GM19468 (cell line): ENCODE measurements at regions not wholly inside any gene's neighbourhood (a gene's known extent, or its start where the extent isn't known, plus 50 kb on each side); places are given as distances from the start of the nearest gene placed in this dataset.
"Not testable (repeated sequence)": the region's sequence is repeated elsewhere in the genome, so short reads cannot be mapped to it uniquely, and the experiment has no call there.

Experiments used
- ATAC-seq: cut with Tn5 transposase; IDR thresholded peaks from one replicate; pipeline ENCODE4 v1.9.1; 2021; ENCODE audit warnings: mild to moderate bottlenecking, moderate library complexity, moderate number of reproducible peaks; ENCODE audit not compliant: unreplicated experiment; ENCODE audit errors: extremely low read depth

- ATAC-seq: no peak
These were observed 178.5 kb upstream of the P2RY1 start for GRCh38 chr3:152656214-152656971.

GRCh38 chr3:152656972-152657355, 178.0 kb upstream of the P2RY1 start:
- ATAC-seq: no peak

GRCh38 chr3:152658977-152659720, 175.8 kb upstream of the P2RY1 start:
- no peak for ATAC-seq

GRCh38 chr3:152662157-152662556, 172.8 kb upstream of the P2RY1 start:
- no peak for ATAC-seq

GRCh38 chr3:152664766-152665165, 170.2 kb upstream of the P2RY1 start:
- ATAC-seq: no peak

- ATAC-seq: no peak
These were observed 167.7 kb upstream of the P2RY1 start for GRCh38 chr3:152667267-152667666.

- ATAC-seq: no peak
These were observed 165.4 kb upstream of the P2RY1 start for GRCh38 chr3:152669560-152669959.

- no peak for ATAC-seq
These were observed 163.2 kb upstream of the P2RY1 start for GRCh38 chr3:152671446-152672319.

GRCh38 chr3:152672320-152672649, 162.6 kb upstream of the P2RY1 start:
- ATAC-seq: no peak

GRCh38 chr3:152676810-152677379, 158.0 kb upstream of the P2RY1 start:
- no peak for ATAC-seq

GRCh38 chr3:152677491-152677890, 157.4 kb upstream of the P2RY1 start:
- no peak for ATAC-seq

- ATAC-seq: no peak
These were observed 152.5 kb upstream of the P2RY1 start for GRCh38 chr3:152682477-152682876.

- no peak for ATAC-seq
These were observed 151.4 kb upstream of the P2RY1 start for GRCh38 chr3:152683521-152683999.

GRCh38 chr3:152684279-152684678, 150.7 kb upstream of the P2RY1 start:
- ATAC-seq: no peak

GRCh38 chr3:152688313-152688712, 146.6 kb upstream of the P2RY1 start:
- no peak for ATAC-seq

- not testable (repeated sequence) for ATAC-seq
These were observed 142.6 kb upstream of the P2RY1 start for GRCh38 chr3:152692326-152692725.

- ATAC-seq: not testable (repeated sequence)
These were observed 141.2 kb upstream of the P2RY1 start for GRCh38 chr3:152693521-152694250.

- ATAC-seq: no peak
These were observed 139.1 kb upstream of the P2RY1 start for GRCh38 chr3:152695840-152696239.

GRCh38 chr3:152696962-152697361, 138.0 kb upstream of the P2RY1 start:
- no peak for ATAC-seq
